Neural cell (in vitro differentiated cells): ENCODE measurements at regions not wholly inside any gene's neighbourhood (a gene's known extent, or its start where the extent isn't known, plus 50 kb on each side); places are given as distances from the start of the nearest gene placed in this dataset.

Experiments
- H2AFZ ChIP-seq: fragments of 200-600, 300-800 bp; sonication (generic), shearing (Covaris generic); 2 replicates; pipeline ENCODE4 v1.6.0; 2014; ENCODE audit warnings: low read depth, mild to moderate bottlenecking, antibody characterized with exemption, low read length, moderate library complexity
- H3F3A ChIP-seq: fragments of 200-600 bp; shearing (Covaris generic); 2 replicates; pipeline ENCODE4 v1.6.1; 2016; ENCODE audit warnings: mild to moderate bottlenecking, moderate library complexity, mixed read lengths, antibody characterized with exemption, low read length; ENCODE audit not compliant: insufficient read depth, poor library complexity, severe bottlenecking
- H3K27ac ChIP-seq: fragments of 200-600, 300-800 bp; sonication (generic), shearing (Covaris generic); 2 replicates; pipeline ENCODE4 v1.5.1; 2014; ENCODE audit warnings: mild to moderate bottlenecking, low read length, moderate library complexity
- H3K27me3 ChIP-seq: fragments of 300-800, 200-600 bp; sonication (generic), shearing (Covaris generic); 2 replicates; pipeline ENCODE4 v1.6.0; 2014; ENCODE audit warnings: mild to moderate bottlenecking, low read depth, low read length, moderate library complexity; ENCODE audit not compliant: insufficient read depth
- H3K36me3 ChIP-seq: fragments of 300-800, 200-600 bp; sonication (generic), shearing (Covaris generic); 2 replicates; pipeline ENCODE4 v1.5.1; 2014; ENCODE audit warnings: mild to moderate bottlenecking, antibody characterized with exemption, low read length, moderate library complexity; ENCODE audit not compliant: insufficient read depth
- H3K4me2 ChIP-seq: fragments of 300-800, 200-600 bp; sonication (generic), shearing (Covaris generic); 2 replicates; pipeline ENCODE4 v1.6.0; 2014; ENCODE audit warnings: mild to moderate bottlenecking, low read length
- H3K4me3 ChIP-seq: fragments of 300-800, 200-600 bp; sonication (generic), shearing (Covaris generic); 2 replicates; pipeline ENCODE4 v1.5.1; 2014; ENCODE audit warnings: mild to moderate bottlenecking, low read length, moderate library complexity
- H3K79me2 ChIP-seq: fragments of 200-600 bp; shearing (Covaris generic); replicated peaks from 2 replicates; pipeline ENCODE4 v1.6.0; 2014; ENCODE audit warnings: mild to moderate bottlenecking, low read length, moderate library complexity; ENCODE audit not compliant: insufficient read depth
- H3K9ac ChIP-seq: fragments of 300-800, 200-600 bp; sonication (generic), shearing (Covaris generic); 2 replicates; pipeline ENCODE4 v1.6.1; 2016; ENCODE audit warnings: mild to moderate bottlenecking, low read length, mixed read lengths
- H3K9me2 ChIP-seq: fragments of 200-600 bp; shearing (Covaris generic); 2 replicates; pipeline ENCODE4 v1.6.1; 2016; ENCODE audit warnings: mild to moderate bottlenecking, low read length, mixed read lengths; ENCODE audit not compliant: insufficient read depth
- H3K9me3 ChIP-seq: fragments of 200-600, 300-800 bp; sonication (generic), shearing (Covaris generic); 2 replicates; pipeline ENCODE4 v1.6.1; 2016; ENCODE audit warnings: mild to moderate bottlenecking, mixed run types, low read length, moderate library complexity, mixed read lengths
- H4K20me1 ChIP-seq: fragments of 200-600 bp; shearing (Covaris generic); 2 replicates; pipeline ENCODE4 v1.6.1; 2016; ENCODE audit warnings: mild to moderate bottlenecking, mixed run types; ENCODE audit not compliant: insufficient read depth
- EP300 ChIP-seq: fragments of 450-650 bp; conservative IDR thresholded peaks from 2 replicates; pipeline ENCODE4 v1.6.1; 2014; ENCODE audit warnings: antibody characterized with exemption, mild to moderate bottlenecking, moderate library complexity; ENCODE audit not compliant: poor library complexity, severe bottlenecking
- EZH2 ChIP-seq: fragments of 200-600, 300-800 bp; shearing (Covaris generic), sonication (generic); IDR thresholded peaks from 2 replicates; pipeline ENCODE4 v1.6.1; 2014; ENCODE audit warnings: antibody characterized with exemption, low read length, borderline replicate concordance, mild to moderate bottlenecking; ENCODE audit not compliant: insufficient read depth, poor library complexity, severe bottlenecking
- MXI1 ChIP-seq: fragments of 450-650 bp; conservative IDR thresholded peaks from 2 replicates; pipeline ENCODE4 v1.6.1; 2014; ENCODE audit warnings: antibody characterized with exemption, mild to moderate bottlenecking; ENCODE audit not compliant: poor library complexity, severe bottlenecking
- POLR2AphosphoS5 ChIP-seq: IDR thresholded peaks from 2 replicates; pipeline ENCODE4 v1.6.1; 2012
- RAD21 ChIP-seq: fragments of 450-650 bp; conservative IDR thresholded peaks from 2 replicates; pipeline ENCODE4 v1.6.1; 2014; ENCODE audit warnings: antibody characterized with exemption, mild to moderate bottlenecking, moderate library complexity
- REST ChIP-seq: IDR thresholded peaks from 2 replicates; pipeline ENCODE4 v1.6.1; 2012; ENCODE audit warnings: borderline replicate concordance
- SMC3 ChIP-seq: fragments of 450-650 bp; conservative IDR thresholded peaks from 2 replicates; pipeline ENCODE4 v1.6.1; 2014; ENCODE audit warnings: antibody characterized with exemption, mild to moderate bottlenecking, moderate library complexity; ENCODE audit not compliant: poor library complexity
- TAF1 ChIP-seq: IDR thresholded peaks from 2 replicates; pipeline ENCODE4 v1.6.1; 2012; ENCODE audit warnings: low read depth
- TF ChIP-seq, protein P1 (sequence below): fragments of 450-650 bp; IDR thresholded peaks from 2 replicates; pipeline ENCODE4 v1.5.1; 2014; ENCODE audit warnings: antibody characterized with exemption, mild to moderate bottlenecking, moderate library complexity; ENCODE audit not compliant: poor library complexity, severe bottlenecking

GRCh38 chr12:34205401-34205800 lies 183.1 kb downstream of the ALG10 start:
- TF ChIP-seq SMC3 = no peak
- no peak for TF ChIP-seq EP300
- no peak for TF ChIP-seq MXI1
- no peak for TF ChIP-seq TAF1
- no peak for TF ChIP-seq EZH2
- TF ChIP-seq, protein P1, sequence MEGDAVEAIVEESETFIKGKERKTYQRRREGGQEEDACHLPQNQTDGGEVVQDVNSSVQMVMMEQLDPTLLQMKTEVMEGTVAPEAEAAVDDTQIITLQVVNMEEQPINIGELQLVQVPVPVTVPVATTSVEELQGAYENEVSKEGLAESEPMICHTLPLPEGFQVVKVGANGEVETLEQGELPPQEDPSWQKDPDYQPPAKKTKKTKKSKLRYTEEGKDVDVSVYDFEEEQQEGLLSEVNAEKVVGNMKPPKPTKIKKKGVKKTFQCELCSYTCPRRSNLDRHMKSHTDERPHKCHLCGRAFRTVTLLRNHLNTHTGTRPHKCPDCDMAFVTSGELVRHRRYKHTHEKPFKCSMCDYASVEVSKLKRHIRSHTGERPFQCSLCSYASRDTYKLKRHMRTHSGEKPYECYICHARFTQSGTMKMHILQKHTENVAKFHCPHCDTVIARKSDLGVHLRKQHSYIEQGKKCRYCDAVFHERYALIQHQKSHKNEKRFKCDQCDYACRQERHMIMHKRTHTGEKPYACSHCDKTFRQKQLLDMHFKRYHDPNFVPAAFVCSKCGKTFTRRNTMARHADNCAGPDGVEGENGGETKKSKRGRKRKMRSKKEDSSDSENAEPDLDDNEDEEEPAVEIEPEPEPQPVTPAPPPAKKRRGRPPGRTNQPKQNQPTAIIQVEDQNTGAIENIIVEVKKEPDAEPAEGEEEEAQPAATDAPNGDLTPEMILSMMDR = no peak
- TF ChIP-seq RAD21 = no peak
- no peak for TF ChIP-seq POLR2AphosphoS5
- no peak for TF ChIP-seq REST
- Histone ChIP-seq H3K9me3 (peaks cover 4% of the 10 kb centered on the region), H4K20me1 (no peaks in the 10 kb centered on the region), H3K9ac (no peak overlapping the region), H3K27me3 (no peaks in the 10 kb centered on the region), H3K27ac (no peak overlapping the region), H3K4me3 (no peak overlapping the region), H3K9me2 (no peaks in the 10 kb centered on the region), H2AFZ (no peak overlapping the region), H3F3A (no peaks in the 10 kb centered on the region), H3K36me3 (no peaks in the 10 kb centered on the region), H3K79me2 (no peaks in the 10 kb centered on the region), H3K4me2 (no peak overlapping the region)

DNA sequence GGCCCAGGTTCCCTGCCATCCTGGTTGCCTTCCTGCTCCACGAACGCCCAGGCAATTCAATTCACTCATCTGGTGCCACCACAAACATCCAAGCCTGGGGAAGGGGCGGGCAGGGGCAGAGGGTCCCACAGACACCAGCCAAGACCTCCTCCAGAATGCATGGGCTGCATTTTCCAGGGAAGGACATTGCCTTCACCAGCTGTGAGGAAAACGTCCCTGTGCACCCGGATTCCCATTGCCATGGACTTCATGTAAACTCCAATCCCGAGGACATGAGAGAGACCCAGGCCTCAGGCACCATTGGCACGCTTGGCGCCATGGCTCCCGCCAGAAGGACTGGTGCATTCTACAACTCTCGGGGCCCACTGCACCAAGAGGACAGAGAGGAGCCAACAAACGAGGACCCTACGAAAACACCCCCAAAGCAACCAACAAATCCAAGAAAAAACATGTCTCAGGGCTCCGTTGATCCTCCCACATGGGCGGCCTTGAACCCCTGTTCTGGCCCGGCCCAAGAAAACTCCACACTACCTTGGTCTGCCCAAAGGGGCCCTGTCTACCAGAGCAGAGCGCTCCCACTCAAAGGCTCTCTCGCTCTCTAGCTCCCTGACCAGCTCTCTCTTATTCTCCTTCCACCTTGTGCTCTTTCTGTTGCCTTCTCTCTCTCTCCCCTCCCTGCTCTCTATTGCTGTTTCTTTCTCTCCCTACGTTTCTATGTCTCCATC lies 183.9 kb downstream of the ALG10 start:
- Histone ChIP-seq H4K20me1 (no peaks in the 10 kb centered on the region), H3K9ac (no peak overlapping the region), H3K4me3 (no peak overlapping the region), H3K79me2 (no peaks in the 10 kb centered on the region), H2AFZ (no peak overlapping the region), H3K4me2 (no peak overlapping the region), H3K27me3 (no peaks in the 10 kb centered on the region), H3K9me2 (no peaks in the 10 kb centered on the region), H3K27ac (no peak overlapping the region), H3K9me3 (peaks cover 4% of the 10 kb centered on the region), H3F3A (no peaks in the 10 kb centered on the region), H3K36me3 (no peaks in the 10 kb centered on the region)
- no peak for TF ChIP-seq EZH2
- TF ChIP-seq MXI1 = no peak
- TF ChIP-seq, protein P1 = no peak
- TF ChIP-seq POLR2AphosphoS5 = no peak
- no peak for TF ChIP-seq SMC3
- TF ChIP-seq REST = no peak
- TF ChIP-seq TAF1 = no peak
- TF ChIP-seq EP300 = no peak
- TF ChIP-seq RAD21 = no peak
